Epidermal melanocyte (primary cell): ENCODE measurements at regions not wholly inside any gene's neighbourhood (a gene's known extent, or its start where the extent isn't known, plus 50 kb on each side); places are given as distances from the start of the nearest gene placed in this dataset.
"Not testable (repeated sequence)": the region's sequence is repeated elsewhere in the genome, so short reads cannot be mapped to it uniquely, and the experiment has no call there.

Experiments used
- DNase-seq: peaks from one replicate; pipeline ENCODE4 v3.0.0; 2011; ENCODE audit warnings: low spot score; ENCODE audit not compliant: insufficient read length

DNA sequence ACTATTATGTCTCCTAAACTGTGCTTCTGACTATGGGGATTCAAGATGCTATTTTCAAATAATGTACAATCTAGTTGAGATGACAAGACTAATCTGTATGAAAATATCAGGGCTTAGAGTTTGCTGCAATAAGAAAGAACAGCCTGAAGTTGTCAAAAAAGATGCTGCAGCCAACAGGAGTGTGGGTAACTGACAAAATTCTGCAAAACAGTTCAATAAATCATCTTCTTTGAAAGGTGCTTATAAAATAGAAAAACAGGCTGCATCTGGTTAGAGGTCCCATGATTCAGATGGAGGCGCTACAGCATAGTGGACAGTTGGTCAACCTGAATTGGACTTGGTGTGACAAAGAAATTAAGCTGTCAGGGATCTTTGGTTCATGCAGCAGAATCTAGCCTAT lies 511.0 kb downstream of the XPNPEP1 start:
- no peak for DNase-seq

DNA sequence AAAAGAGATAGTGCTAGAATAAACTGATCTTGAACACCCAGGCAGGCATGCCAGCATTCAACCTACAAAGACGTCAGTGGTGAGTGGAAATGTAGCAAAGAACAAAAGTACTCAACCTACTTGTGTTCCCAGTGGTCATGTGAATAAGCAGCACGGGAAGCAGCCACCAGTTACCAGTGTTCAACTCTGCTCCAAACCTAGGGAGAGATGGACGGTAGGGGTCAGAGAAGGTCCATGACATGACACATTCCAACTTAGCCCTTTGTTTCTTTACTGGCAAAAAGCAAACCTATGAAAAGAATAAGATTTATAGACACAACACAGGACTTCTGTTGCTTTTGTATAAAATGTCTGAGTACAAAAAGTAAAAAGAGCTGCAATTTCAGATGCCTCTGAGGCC lies 511.4 kb downstream of the XPNPEP1 start:
- no peak for DNase-seq

DNA sequence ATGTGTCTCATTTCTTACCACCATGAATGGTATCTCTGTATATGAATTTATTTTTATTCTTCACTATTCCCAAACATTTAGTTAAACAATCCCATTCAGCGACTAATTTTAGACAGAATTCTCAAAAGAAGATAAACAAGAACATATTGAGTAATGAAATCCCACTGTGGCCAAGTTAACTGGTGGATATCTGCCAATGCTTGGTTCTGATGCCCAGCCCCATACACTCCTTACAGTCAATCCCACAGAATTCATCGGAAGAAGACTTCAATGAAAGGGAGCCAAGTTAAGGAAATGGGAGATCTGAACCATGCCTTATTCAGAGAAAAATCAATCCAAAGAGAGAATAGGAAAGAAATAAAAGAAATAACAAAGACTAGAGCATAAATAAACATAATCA lies 518.0 kb downstream of the XPNPEP1 start:
- DNase-seq: no peak

DNA sequence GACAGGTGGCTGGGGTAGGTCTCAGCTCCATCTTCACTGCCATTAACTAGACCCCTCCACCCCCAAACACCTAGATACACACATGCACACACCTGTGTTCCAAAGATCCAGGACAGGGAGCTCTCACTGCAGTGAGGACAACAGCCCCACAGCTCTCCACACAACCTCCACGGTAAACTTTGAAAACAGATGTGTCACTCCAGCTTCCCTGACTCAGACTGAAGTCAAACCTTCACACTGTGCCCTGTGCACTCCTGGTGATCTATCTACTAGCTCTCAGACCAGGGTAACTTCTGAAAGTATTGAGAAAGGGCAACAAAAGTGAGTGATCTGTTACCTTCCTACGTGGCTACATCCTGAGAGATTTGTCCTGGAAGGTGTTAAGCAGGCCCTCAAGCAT lies 519.8 kb downstream of the XPNPEP1 start:
- no peak for DNase-seq

DNA sequence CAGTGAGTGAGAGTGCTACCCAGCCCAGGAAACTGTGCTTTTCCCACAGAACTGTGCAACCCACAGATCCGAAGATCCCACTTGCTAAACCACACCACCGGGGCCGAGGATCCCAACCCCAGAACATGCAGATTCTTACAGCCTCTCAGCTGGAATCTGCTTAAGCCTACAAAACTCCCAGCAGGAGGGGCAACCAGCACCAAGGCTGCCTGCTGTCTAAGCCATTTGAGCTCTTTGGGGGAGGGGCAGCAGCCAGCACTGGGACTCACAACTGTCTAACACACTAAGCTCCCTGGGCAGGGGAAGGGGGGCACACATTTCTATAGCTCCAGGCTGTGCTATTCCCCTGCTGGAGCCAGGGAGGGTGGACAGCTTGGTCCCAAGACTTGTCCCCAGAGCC lies 529.9 kb downstream of the XPNPEP1 start:
- DNase-seq: no peak

DNA sequence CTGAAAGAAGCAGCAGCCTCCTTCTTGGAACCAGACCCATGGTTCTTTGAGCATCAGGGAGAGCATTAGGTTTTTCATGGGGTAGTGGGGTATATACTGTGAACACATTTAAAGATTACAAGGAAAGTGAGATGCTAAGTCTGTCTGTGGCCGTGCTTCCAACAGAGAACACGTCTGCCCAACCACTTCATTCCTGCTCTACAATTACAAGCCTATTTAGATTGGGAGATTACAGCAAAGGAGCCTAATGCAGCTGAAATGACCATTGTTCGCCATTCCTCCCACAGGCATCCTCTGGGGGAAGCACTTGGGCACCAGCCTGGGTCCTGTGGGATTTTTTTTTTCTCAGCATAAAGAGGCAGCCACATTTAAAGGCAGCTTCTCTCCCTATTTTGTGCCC lies 536.4 kb downstream of the XPNPEP1 start:
- DNase-seq: no peak

DNA sequence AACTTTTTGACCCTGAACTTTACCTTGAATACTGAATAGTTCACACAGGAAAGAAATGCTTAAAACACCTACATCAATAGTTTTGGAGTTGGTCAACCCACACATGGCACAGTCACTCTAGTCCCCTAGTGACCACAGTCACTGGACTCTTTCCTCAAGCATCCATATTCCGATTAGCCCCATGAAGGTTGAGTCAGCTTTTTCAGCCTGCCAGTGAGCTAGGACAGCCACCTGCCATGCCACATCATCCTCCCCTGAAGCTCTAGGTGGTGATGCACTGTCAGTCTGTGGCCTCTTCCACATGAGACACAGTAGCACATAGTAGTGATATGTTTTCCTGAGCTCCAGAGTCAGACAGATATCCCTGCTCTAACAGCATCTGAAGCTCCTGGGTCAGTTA lies 537.2 kb downstream of the XPNPEP1 start:
- DNase-seq: no peak

DNA sequence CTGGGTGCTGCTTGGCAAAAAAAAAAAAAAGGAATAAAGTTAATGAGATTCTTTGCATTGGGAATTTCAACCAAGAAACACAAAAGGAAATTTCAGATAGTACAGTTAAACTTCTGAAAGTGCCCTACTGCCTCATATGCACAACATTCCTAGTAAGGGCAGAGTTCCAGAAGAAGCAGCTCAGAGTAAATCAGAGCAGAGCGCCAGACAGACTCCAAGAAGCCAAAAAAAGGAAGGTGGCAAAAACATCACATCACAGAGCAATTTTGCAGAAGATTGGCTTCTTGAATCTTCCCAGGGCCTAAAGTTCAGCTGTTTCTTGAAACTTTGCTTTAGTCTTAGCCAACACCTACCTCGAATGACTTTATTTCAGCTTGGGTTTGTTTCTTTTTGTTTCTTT lies 544.1 kb downstream of the XPNPEP1 start:
- DNase-seq: no peak

DNA sequence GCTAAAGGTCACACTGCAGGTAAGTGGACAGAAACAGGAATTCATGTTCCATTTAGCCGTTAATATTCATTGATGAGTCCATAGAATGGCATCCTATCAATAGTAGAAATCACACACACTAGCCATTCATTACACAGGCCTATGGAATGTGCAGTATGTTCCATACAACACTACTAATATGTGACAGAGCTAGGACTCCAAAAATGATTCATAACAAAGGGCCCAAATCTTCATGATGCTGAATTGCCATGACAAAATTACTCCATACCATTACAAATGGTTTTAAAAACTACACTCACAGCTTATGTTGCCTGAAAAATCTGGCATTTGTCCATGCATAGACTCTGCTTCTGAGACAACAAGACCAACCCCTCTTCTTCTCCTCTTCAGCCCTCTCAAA lies 549.1 kb downstream of the XPNPEP1 start:
- no peak for DNase-seq

DNA sequence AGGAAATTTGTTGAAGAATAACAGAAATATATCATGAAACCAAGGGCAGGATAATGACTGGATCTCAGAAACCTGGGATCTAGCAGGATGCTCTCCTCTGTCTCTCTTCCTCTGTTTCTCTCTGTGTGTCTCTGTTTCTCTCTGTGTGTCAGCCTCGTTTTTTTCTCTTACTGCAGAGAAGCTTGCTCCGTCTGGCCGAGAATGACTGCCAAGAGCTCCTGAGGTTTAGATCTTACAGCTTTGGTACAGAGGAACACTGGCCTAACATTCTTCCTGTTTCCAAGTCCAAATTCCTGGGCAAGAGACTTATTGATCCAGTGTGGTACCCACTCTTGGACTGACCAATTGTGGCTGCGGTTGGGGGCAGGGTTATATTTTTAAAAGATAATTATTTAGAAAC lies 564.0 kb downstream of the XPNPEP1 start:
- no peak for DNase-seq

DNA sequence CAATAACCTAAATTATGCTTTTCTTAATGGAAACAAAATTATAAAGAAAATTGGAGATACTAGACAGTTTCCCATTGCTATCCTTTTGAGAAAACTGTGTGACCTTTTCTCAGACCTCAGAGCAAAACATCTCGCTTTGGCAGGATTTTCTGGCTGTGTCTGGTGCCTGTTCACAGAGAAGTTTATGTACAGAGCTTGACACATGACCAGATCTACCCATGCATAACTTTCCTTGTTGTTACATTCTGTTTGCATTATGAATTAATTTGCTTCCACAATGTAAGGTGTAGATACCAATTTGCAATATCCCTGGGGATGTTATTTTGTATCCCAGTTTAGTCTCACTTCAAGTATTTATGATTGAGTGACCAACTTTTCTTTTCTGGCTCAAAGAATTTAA lies 565.0 kb downstream of the XPNPEP1 start:
- DNase-seq: no peak

DNA sequence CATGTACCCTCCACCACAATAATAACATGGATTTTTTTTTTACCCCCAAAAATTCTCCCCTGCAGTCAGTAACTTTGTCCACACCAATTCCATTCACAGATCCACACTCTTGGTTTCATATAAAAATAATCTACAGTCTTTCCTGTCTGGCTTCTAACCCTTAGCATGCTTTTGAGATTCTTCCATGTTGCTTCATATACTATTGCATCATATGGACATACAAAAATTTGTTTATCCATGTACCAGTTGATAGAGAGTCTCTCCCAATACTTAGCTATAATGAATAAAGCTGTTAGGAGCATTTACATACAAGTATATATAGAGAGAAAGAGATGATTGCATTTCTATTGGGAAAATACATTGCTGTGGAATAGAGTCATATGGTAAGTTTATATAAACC lies 575.0 kb downstream of the XPNPEP1 start:
- no peak for DNase-seq

DNA sequence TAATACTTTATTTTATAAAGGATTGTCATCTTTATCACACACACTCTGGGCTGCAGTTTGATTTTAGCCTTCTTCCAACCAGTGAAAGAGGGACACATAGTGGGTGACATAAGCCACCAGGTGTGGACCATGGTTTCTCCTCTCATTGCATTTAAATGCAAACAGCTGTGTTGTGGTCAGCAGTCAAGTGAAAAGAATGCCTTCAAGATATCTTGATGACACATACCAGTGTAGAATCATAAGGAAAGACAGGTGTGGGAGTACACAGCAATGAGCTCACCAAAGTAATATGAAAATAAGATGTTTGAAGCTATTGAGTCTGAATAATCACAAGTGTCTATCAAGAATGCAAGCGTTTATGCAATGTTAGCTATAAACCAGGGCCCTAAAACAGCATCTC lies 580.0 kb downstream of the XPNPEP1 start:
- no peak for DNase-seq

DNA sequence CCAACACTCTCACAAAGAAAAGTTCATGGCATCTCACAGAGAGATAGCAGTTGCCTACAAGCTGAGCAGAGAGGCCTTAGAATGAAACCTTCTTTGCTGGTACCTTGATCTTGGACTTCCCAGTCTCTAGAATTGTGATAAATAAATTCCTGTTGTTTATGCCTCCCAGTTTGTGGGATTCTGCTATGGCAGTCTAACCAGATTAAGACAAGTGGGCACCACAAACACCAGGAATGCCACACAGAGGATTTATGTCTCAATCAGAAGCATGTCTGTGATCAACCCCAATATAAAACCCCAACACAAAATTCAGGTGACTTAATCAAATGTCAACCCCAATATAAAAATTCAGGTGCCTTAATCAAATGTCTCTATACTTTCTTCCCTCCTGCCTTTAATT lies 581.3 kb downstream of the XPNPEP1 start:
- DNase-seq: no peak

DNA sequence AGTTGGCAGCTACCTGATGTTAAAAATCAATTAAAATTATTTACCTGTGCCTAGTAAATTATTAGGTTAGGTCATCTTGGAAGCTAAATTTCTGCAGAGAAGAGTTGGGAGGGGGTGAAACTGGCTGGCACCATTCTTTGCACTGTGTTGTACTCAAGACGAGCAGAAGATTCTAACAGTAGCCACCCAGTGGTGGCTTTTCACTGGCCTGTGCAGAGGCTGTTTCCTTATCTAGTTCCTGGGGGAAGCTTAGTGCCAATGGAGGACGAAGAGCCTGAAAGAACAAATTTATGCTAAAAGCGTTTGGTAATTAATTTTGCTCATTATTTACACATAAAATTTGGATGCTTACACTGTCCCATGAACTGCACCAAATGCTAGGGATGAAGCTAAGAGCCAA lies 595.3 kb downstream of the XPNPEP1 start:
- DNase-seq: no peak

DNA sequence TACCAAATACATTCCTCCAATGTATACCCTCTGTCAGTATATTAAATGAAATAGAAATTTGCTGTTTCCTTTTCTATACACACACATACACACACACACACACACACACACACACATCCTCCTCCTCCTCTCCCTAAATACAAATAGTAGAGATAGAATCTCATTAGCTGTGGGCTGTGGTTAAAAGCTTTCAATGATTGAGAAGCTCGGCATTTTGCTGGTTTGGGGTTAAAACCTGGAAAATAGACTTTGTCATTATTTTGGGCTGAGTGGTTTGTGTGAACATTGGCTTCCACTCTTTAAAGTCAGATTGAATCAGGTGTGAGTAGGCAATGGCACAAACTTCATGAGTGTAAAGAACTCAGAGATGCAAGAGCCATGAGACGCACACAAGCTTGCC lies 596.0 kb downstream of the XPNPEP1 start:
- no peak for DNase-seq

DNA sequence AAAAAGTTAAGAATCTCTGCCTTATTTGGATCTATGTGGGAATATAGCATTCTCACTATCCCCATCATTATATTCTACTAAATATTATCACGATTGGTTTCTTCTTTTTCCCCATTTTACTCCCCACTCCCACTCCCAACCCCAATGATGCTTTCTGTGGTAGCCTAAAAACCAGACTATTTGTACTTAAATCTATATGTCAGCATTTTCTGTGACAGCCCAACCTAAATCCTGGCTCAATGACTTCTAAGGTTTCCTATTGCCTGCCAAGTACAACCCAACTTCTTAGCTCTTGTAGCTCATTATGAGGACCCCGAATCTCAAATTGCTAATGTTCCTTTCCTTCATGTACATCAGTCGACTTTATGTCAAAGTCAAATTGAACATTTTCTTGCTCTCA lies 598.6 kb downstream of the XPNPEP1 start:
- no peak for DNase-seq

DNA sequence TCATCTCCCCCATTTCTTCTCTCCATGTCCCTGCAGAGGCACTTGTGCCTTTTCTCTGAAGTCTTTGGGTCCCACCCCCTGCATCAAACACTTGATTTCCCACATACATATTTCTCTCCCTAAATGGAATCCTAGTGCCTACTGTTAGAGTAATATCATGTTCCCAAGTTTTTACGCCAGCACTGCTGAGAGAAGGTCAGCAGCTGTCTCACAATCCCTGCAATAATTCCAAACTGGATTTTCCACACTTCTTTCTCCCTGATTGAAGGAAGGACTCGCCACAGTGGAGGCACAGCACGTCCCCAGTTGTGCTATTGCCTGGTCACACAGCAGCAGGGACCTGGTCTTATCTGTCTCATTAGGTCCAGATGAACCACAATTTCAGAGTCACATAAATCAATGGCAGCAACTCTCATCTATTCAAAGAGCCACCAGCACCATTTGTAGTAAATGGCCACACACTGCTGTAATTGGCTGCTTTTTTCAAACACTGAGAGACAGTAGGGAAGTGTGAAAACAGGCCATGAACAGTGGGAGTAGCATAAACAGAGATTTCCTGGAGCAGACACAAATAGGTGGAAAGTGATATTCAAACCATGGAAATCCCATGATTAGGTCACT lies 605.5 kb downstream of the XPNPEP1 start:
- DNase-seq: no peak

DNA sequence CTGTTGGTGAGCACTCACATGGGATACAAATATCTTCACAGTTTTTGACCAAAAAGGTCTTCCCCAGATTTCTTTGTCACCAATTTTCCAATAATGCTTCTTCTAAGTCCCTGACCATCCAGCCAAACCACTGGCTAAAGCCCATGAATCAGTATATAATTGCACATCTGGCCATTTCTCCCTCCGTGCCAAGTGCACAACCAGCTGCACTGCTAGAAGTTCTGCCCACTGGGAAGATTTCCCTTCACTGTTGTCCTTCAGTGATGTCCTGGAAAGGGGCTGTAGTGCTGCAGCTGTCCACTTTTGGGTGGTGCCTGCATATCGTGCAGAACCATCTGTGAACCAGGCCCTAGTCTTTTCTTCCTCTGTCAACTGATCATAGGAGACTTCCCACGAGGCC lies 609.3 kb downstream of the XPNPEP1 start:
- DNase-seq: not testable (repeated sequence)

DNA sequence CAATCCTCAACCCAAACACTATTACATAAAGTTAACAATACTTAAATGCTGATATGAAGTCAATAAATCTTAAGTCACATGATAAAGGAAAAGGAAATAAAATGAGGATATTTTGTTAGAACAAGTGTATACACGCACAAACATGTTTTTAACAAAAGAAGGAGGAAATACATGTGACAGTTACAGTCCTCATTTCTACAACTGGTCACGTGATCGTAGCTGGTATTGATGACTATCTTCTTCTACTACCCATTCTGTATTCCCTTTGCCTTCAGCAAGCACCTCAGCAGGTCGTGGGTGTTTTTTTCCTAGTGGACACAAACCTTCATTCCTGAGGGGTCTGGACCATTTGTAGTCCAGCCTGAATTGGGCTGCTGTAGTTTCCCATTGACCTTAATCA lies 610.8 kb downstream of the XPNPEP1 start:
- DNase-seq: not testable (repeated sequence)

DNA sequence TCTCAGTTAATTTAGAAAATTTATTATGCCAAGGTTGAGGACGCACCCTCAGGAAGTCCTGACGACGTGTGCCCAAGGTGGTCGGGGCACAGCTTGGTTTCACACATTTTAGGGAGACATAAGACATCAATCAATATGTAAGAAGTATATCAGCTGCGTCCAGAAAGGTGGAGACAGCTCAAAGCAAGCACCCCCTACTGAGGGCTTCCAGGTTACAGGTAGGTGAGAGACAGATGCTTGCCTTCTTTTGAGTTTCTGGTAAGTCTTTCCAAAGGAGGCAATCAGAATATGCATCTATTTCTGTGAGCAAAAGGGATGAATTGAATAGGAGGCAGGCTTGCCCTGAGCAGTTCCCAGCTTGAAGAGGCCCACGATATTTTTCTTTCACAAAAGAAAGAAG lies 614.3 kb downstream of the XPNPEP1 start:
- no peak for DNase-seq

DNA sequence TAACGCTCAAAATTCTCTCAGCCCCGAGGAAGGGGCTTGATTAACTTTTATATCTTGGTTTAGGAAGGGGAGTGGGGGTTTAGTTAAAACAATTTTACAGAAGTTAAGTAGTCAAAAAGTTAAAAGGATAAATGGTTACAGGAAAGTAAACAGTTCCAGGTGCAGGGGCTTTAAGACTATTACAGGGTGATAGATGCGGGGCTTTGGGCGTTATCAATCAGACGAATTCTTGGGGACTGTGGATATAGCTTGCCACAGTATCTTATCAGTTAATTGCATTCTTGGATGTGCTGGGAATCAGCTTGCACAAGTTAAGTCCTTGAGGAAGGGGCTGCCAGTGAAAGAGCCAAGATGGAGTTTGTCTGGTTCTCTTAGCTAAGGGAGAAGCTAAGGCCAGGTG lies 616.2 kb downstream of the XPNPEP1 start:
- not testable (repeated sequence) for DNase-seq

DNA sequence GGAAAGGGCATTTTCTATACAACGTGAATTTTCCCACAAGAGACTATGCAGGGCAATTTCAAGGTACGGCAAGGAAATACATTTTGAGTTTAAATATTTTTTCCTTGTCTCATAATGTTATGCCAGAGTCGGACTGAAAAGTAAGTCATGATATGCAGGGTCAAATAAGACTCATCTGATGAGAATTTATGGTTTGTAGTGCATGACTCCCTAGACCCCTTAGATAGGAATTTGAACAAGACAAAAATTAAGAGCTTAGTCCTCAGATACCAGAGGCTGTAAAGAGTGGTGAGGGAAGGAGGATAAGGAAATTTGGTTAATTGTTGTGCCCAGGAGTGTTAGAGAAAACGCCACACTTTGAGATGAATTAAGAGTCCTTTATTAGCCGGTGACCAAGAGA lies 616.6 kb downstream of the XPNPEP1 start:
- DNase-seq: no peak

DNA sequence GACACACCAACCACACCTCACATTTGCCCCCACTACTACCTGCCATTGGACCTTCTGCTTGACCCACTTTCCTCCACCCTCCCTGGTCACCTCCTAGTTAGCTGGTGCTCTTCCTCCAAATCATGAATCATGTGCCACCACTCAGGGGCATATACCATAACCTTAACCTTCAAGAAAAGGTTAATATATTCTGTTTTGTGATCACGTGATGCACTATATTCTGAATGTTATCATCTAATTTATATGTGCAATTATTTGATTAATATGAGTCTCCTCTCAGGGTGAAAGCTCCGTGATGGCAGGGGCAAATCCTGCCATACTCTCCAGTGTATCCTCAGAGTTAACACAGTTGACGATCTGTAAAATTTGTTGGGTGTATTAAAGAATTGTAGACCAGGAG lies 635.5 kb downstream of the XPNPEP1 start:
- DNase-seq: no peak
